ENCODE measurements at regions not wholly inside any gene's neighbourhood (a gene's known extent, or its start where the extent isn't known, plus 50 kb on each side); places are given as distances from the start of the nearest gene placed in this dataset.
"Not testable (repeated sequence)": the region's sequence is repeated elsewhere in the genome, so short reads cannot be mapped to it uniquely, and the experiment has no call there.

DNA sequence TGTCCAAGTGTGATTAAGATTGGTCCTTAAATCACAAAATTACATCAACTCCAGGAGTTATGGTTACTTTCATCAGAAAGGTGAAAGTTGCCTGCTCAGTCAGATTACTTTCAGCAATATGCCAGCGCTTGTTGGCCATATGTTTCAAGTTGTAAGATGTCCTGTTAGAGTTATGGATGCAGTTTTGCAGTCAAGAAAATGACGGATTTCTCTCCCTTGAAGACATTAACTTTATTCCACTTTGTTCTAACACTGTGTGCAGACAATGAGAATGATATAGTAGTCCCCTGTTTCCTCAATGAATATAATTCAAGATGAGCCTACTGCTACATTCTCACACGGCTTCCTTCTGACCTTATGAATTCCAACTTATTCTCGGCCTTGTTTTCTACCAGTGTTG, 295.0 kb upstream of the ADGRL3 start:
- no peak for DNase-seq (ENCODE audit: low spot score in 2 of 2)
- intact Hi-C loops (cut with DNase I; ENCODE audit: low total_unique reads): no loop called here
- no peak overlapping the region for H3K4me3 ChIP-seq (ENCODE audit: low read depth, poor library complexity, severe bottlenecking)
- WGBS, 2 donors: 90% methylated on average over 4 of the region's 4 CpGs
- no peak for TF ChIP-seq POLR2A (IDR thresholded peaks at IDR 0.05)
- TF ChIP-seq, protein P1, sequence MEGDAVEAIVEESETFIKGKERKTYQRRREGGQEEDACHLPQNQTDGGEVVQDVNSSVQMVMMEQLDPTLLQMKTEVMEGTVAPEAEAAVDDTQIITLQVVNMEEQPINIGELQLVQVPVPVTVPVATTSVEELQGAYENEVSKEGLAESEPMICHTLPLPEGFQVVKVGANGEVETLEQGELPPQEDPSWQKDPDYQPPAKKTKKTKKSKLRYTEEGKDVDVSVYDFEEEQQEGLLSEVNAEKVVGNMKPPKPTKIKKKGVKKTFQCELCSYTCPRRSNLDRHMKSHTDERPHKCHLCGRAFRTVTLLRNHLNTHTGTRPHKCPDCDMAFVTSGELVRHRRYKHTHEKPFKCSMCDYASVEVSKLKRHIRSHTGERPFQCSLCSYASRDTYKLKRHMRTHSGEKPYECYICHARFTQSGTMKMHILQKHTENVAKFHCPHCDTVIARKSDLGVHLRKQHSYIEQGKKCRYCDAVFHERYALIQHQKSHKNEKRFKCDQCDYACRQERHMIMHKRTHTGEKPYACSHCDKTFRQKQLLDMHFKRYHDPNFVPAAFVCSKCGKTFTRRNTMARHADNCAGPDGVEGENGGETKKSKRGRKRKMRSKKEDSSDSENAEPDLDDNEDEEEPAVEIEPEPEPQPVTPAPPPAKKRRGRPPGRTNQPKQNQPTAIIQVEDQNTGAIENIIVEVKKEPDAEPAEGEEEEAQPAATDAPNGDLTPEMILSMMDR (IDR thresholded peaks at IDR 0.05): no peak

DNA sequence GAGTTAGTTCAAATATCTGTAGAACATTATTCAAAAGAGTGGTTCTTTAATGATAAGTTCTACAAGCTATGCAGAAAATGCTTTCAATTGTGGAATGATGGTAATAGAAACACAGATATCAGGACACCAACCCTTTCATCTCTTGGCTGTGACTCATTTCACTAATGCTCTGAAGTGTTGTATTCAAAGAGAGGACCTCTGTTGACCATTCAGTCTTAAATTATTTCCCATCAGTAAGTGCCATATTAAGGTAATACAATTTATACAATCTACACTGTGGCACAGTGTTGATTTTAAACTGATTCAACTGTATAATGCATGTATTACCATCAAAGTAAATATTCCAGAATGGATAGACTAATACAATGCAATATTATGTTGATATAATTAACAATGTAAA, 289.0 kb upstream of the ADGRL3 start:
- intact Hi-C loops (cut with DNase I; ENCODE audit: low total_unique reads): no loop called here
- H3K4me3 ChIP-seq (ENCODE audit: low read depth, poor library complexity, severe bottlenecking): no peak overlapping the region
- DNase-seq (ENCODE audit: low spot score in 2 of 2): no peak
- TF ChIP-seq POLR2A (IDR thresholded peaks at IDR 0.05): no peak
- TF ChIP-seq, protein P1 (IDR thresholded peaks at IDR 0.05): no peak

DNA sequence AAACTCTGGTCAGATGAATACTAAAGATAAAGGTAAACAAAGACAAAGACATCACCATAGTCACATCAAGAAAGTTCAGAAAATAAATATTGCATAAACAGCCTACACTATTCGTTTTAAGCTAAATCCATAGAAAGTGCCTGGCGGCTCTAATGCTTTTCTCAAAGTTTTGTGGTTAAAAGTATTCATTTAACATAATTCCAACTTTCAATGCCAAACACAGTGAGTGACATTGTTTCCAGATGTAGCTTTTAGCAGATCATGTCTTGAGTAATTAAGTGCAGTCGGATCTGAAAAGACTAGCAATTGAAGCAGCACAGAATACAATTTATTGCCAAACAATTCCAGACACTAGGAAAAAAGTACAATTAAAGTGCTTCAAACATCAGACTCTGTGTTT, 287.1 kb upstream of the ADGRL3 start:
- intact Hi-C loops (cut with DNase I; ENCODE audit: low total_unique reads): no loop called here
- TF ChIP-seq, protein P1 (IDR thresholded peaks at IDR 0.05): no peak
- TF ChIP-seq POLR2A (IDR thresholded peaks at IDR 0.05): no peak

DNA sequence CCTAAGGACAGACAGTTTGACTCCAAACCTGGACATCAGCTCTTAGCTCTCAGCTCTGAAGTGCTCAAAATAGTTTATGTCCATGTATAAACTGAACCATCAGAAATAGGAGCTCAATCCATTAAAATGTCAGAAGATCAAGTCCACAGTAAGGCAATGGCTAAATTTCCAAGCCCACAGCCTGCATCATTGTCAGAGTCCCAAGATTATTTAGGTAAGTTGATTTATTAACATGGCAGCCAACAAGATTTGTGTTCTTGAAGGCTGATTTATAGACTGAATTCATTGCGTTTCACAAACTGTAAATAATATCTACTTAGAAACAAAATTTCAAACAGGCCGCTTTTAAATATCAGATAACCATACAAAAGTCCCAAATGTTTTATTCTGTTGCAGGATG, 286.5 kb upstream of the ADGRL3 start:
- no peak for TF ChIP-seq POLR2A (IDR thresholded peaks at IDR 0.05)
- TF ChIP-seq, protein P1 (IDR thresholded peaks at IDR 0.05): no peak
- 90 to 94% methylated on average over 2 of the region's 2 CpGs for WGBS, 2 donors

More for the DNA sequence above, 287.1 kb upstream of the ADGRL3 start:
- 31 to 32% methylated on average over 3 of the region's 3 CpGs for WGBS, 2 donors
- no peak overlapping the region for H3K4me3 ChIP-seq (ENCODE audit: low read depth, poor library complexity, severe bottlenecking)
- DNase-seq (ENCODE audit: low spot score in 2 of 2): no peak

DNA sequence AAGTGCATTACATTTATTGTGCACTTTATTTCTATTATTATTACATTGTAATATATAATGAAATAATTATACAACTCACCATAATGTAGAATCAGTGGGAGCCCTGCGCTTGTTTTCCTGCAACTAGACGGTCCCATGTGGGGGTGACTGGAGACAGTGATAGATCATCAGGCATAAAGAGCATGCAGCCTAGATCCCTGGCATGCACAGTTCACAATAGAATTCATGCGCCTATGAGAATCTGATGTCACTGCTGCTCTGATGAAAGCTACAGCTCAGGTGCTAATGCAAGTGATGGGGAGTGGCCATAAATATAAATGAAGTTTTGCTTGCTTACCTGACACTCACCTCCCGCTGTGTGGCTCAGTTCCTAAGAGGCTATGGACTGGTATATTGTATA, 278.4 kb upstream of the ADGRL3 start:
- H3K4me3 ChIP-seq (ENCODE audit: low read depth, poor library complexity, severe bottlenecking); intact Hi-C loops (cut with DNase I; ENCODE audit: low total_unique reads); DNase-seq (ENCODE audit: low spot score in 2 of 2): not testable (repeated sequence)
- WGBS, 2 donors: 91 to 92% methylated on average over 4 of the region's 4 CpGs

More for the DNA sequence above, 286.5 kb upstream of the ADGRL3 start:
- intact Hi-C loops (cut with DNase I; ENCODE audit: low total_unique reads): no loop called here
- no peak overlapping the region for H3K4me3 ChIP-seq (ENCODE audit: low read depth, poor library complexity, severe bottlenecking)
- DNase-seq (ENCODE audit: low spot score in 2 of 2): no peak

DNA sequence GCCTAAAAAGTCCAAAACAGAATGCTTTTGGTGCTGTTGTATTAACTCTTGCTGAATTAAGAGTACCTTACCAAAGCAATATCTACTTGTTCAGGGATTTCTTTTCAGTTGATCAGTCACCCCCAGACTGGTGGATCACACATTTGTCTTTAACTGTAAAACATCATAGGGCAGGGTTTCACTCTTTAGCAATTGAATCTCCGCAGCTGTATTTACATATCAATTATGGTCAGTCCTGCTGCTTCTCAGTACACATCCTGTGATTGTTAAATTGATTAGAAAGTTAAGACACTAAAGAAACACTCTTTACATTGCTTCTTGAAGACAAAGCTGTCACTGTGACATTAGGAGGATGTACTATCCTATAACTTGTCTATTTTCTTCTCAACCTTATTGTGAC, 277.1 kb upstream of the ADGRL3 start:
- intact Hi-C loops (cut with DNase I; ENCODE audit: low total_unique reads): no loop called here

More for the DNA sequence above, 277.1 kb upstream of the ADGRL3 start:
- H3K4me3 ChIP-seq (ENCODE audit: low read depth, poor library complexity, severe bottlenecking): no peak overlapping the region
- TF ChIP-seq POLR2A (IDR thresholded peaks at IDR 0.05): no peak
- TF ChIP-seq, protein P1 (IDR thresholded peaks at IDR 0.05): no peak
- DNase-seq (ENCODE audit: low spot score in 2 of 2): no peak
- 84% methylated on average over 1 of the region's 1 CpG for WGBS, 2 donors

Data from lower leg skin (tissue), 4 donors.